Fibroblast of villous mesenchyme (primary cell): ENCODE measurements at regions not wholly inside any gene's neighbourhood (a gene's known extent, or its start where the extent isn't known, plus 50 kb on each side); places are given as distances from the start of the nearest gene placed in this dataset.

ENCODE experiments used
- DNase-seq: peaks from one replicate; pipeline ENCODE4 v3.0.0-alpha.2; 2010; ENCODE audit warnings: low read depth
- H3K4me3 ChIP-seq: 2 replicates; pipeline ENCODE4 v1.5.1; 2011; ENCODE audit warnings: low read depth, mild to moderate bottlenecking, low read length
- CTCF ChIP-seq: IDR thresholded peaks from 2 replicates; pipeline ENCODE4 v1.5.1; 2012; ENCODE audit warnings: low read depth, mild to moderate bottlenecking, low read length; ENCODE audit not compliant: insufficient read depth

- H3K4me3 ChIP-seq = no peak overlapping the region
- TF ChIP-seq CTCF = no peak
- DNase-seq = no peak
Observed at GRCh38 chr13:65028101-65028500, 2202.0 kb downstream of the PCDH9 start.

GRCh38 chr13:65026505-65026904 lies 2203.6 kb downstream of the PCDH9 start:
- TF ChIP-seq CTCF = no peak
- H3K4me3 ChIP-seq = no peak overlapping the region
- no peak for DNase-seq

GRCh38 chr13:65011378-65011777 lies 2218.8 kb downstream of the PCDH9 start:
- TF ChIP-seq CTCF = no peak
- H3K4me3 ChIP-seq = no peak overlapping the region
- no peak for DNase-seq

GRCh38 chr13:64997438-64997837 lies 2232.7 kb downstream of the PCDH9 start:
- no peak overlapping the region for H3K4me3 ChIP-seq
- DNase-seq = no peak
- TF ChIP-seq CTCF = no peak

GRCh38 chr13:64993514-64994164 lies 2236.5 kb downstream of the PCDH9 start:
- H3K4me3 ChIP-seq = no peak overlapping the region
- TF ChIP-seq CTCF = no peak
- no peak for DNase-seq

GRCh38 chr13:64992314-64992713 lies 2237.8 kb downstream of the PCDH9 start:
- H3K4me3 ChIP-seq = no peak overlapping the region
- TF ChIP-seq CTCF = no peak
- no peak for DNase-seq

GRCh38 chr13:64985075-64985474 lies 2245.1 kb downstream of the PCDH9 start:
- DNase-seq = no peak
- no peak for TF ChIP-seq CTCF
- H3K4me3 ChIP-seq = no peak overlapping the region
